Retinal pigment epithelial cell (primary cell): ENCODE measurements at regions not wholly inside any gene's neighbourhood (a gene's known extent, or its start where the extent isn't known, plus 50 kb on each side); places are given as distances from the start of the nearest gene placed in this dataset.

Experiments used
- DNase-seq: peaks from one replicate; pipeline ENCODE4 v3.0.0-alpha.2; 2010; ENCODE audit warnings: low read depth
- H3K4me3 ChIP-seq: 2 replicates; pipeline ENCODE4 v1.5.1; 2011; ENCODE audit warnings: mild to moderate bottlenecking, low read length, control low read depth, moderate library complexity
- CTCF ChIP-seq: conservative IDR thresholded peaks from 2 replicates; pipeline ENCODE4 v1.5.1; 2011; ENCODE audit warnings: low read depth, low read length, control low read depth, inconsistent platforms

- no peak for DNase-seq
- TF ChIP-seq CTCF = no peak
- H3K4me3 ChIP-seq = no peak overlapping the region
Observed at GRCh38 chr6:95519228-95520037, 57.9 kb upstream of the MANEA start.

- no peak overlapping the region for H3K4me3 ChIP-seq
- no peak for DNase-seq
- no peak for TF ChIP-seq CTCF
Observed at GRCh38 chr6:95521181-95521580, 56.2 kb upstream of the MANEA start.
